GM12875 (cell line): ENCODE measurements at regions not wholly inside any gene's neighbourhood (a gene's known extent, or its start where the extent isn't known, plus 50 kb on each side); places are given as distances from the start of the nearest gene placed in this dataset.

Experiments used
- H3K4me3 ChIP-seq: one replicate; pipeline ENCODE4 v1.5.1; 2011; ENCODE audit warnings: low read depth, low read length, control low read depth
- CTCF ChIP-seq: IDR thresholded peaks from 2 replicates; pipeline ENCODE4 v1.5.1; 2011; ENCODE audit warnings: low read depth, mild to moderate bottlenecking, control low read depth, inconsistent platforms, low read length, moderate library complexity, borderline replicate concordance; ENCODE audit not compliant: insufficient read depth

GRCh38 chr5:68739752-68740151, 354.1 kb upstream of the SLC30A5 start:
- no peak overlapping the region for H3K4me3 ChIP-seq
- TF ChIP-seq CTCF: no peak

GRCh38 chr5:68740226-68740910, 353.4 kb upstream of the SLC30A5 start:
- no peak for TF ChIP-seq CTCF
- no peak overlapping the region for H3K4me3 ChIP-seq

GRCh38 chr5:68744206-68744605, 349.6 kb upstream of the SLC30A5 start:
- no peak for TF ChIP-seq CTCF
- H3K4me3 ChIP-seq: no peak overlapping the region

DNA sequence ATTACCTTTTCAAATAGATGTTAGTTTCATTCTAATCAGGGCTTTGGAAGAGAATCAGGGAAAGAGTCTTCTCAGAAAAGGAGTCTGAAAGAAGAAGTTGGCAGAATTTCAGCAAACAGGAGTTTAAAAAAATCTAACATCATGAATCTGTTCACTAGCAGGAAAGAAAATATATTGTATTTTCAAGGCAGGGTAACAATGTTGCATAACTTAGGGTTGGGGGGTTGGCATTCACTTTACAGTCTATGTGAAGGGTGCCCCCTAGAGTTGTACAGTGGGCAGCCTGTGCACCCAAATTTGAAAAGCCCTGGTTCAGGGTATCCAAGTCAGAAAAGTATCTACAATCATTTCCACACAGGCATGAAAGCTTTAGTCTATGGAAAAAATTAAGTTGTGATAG, 348.4 kb upstream of the SLC30A5 start:
- peak; percentile 16; the same call in 1 of the 2 replicates for TF ChIP-seq CTCF
- no peak overlapping the region for H3K4me3 ChIP-seq

DNA sequence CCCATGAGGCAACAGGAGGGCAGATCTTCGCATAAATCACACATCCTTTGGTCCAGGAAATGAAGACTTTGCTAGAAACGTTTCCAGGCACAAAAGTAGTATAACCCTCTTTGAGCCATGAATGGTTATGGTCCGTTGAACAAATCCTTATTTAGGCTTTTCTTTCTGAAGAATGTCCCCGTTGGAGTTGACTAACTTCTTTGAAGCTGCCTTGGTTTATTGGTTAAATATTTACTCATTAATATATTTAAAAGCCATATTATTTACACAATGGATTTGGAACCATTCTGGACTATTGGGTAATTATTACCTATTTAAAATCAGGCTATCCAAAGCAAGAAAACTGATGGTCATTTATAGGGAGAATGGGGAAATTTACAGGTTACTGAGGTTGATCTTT, 347.6 kb upstream of the SLC30A5 start:
- H3K4me3 ChIP-seq: no peak overlapping the region
- TF ChIP-seq CTCF: no peak

- H3K4me3 ChIP-seq: no peak overlapping the region
- TF ChIP-seq CTCF: no peak
These were observed 347.0 kb upstream of the SLC30A5 start for GRCh38 chr5:68746643-68747420.

GRCh38 chr5:68747521-68747920, 346.3 kb upstream of the SLC30A5 start:
- TF ChIP-seq CTCF: no peak
- H3K4me3 ChIP-seq: no peak overlapping the region
